NT2/D1 (cell line): ENCODE measurements at regions not wholly inside any gene's neighbourhood (a gene's known extent, or its start where the extent isn't known, plus 50 kb on each side); places are given as distances from the start of the nearest gene placed in this dataset.

Experiments
- YY1 ChIP-seq: IDR thresholded peaks from 2 replicates; pipeline ENCODE4 v1.6.1; 2011; ENCODE audit not compliant: insufficient read length, insufficient read depth
- ZNF274 ChIP-seq: IDR thresholded peaks from 2 replicates; pipeline ENCODE4 v1.6.1; 2011; ENCODE audit warnings: mild to moderate bottlenecking, low read depth, low read length

DNA sequence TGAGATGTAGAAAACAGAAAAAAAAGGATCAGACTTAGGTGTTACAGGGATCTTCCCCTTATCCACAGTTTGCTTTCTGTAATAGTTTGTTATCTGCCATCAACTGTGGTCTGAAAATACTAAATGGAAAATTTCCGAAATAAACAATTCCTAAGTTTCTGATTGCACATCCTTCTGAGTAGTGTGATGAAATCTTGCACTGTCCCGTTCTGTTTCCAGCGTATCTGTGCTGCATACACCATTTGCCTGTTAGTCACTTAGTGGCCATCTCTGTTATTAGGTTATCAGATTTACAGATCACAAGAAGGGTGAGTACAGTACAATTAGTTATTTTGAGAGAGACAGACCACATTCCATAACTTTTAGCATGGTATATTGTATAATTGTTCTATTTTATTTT, 185.6 kb upstream of the CPHXL start:
- TF ChIP-seq ZNF274 (no peak), YY1 (no peak)
